ENCODE measurements at regions not wholly inside any gene's neighbourhood (a gene's known extent, or its start where the extent isn't known, plus 50 kb on each side); places are given as distances from the start of the nearest gene placed in this dataset.
"Not testable (repeated sequence)": the region's sequence is repeated elsewhere in the genome, so short reads cannot be mapped to it uniquely, and the experiment has no call there.

DNA sequence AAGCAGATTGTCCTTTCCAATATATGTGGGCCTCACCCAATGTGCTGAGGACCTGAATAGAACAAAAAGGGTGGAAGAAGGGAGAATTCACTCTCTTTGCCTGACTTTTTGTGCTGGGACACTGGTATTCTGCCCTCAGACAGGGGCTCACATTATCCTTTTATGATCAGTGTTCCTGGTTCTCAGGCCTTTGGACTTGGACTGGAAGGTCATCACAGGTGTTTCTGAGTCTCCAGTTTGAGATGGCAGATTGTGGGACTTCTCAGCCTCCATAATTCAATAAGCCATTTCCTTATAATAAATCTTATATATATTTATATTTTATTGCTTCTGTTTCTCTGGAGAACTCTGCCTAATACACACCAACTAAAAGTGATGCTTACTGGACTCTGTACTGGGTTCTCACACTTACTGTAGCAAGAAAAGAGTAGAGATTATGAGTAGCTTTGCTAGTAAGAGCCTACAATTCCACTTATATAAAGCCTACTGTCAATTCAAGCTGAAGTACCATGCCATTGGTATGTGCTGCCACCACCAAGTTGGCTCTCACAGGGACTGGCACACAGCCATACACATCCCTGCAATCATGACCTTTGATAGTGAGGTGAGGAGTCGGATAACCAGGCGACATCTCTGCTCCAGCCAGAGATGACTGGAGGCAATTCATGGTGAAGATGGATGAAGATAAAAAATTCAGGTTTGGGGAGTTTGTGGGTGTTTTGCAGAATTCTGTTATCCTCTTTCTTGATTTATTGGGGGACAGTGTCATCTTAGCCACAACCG, 130.7 kb upstream of the NR3C1 start:
- DNase-seq (ENCODE audit: low read depth) = peak; percentile 91

DNA sequence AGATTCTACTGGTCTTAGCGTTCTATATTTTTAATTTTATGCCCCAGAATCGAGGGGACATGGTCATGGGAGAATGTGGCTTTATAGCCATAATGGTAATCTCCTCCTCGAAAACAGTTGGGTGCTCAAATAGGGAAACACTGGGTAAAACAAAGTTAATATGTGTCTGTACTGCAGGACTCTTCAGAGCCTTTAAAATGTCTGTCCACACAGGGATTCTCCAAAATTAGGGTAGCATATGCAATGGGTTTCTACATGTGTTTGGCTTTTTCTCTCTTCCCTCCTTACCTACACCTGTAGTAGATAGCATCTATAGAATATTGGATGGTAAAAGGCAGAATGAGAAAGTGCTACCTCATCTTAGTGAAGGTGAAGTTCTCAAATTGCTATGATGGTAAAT, 130.0 kb upstream of the NR3C1 start:
- no peak for DNase-seq (ENCODE audit: low read depth)

DNA sequence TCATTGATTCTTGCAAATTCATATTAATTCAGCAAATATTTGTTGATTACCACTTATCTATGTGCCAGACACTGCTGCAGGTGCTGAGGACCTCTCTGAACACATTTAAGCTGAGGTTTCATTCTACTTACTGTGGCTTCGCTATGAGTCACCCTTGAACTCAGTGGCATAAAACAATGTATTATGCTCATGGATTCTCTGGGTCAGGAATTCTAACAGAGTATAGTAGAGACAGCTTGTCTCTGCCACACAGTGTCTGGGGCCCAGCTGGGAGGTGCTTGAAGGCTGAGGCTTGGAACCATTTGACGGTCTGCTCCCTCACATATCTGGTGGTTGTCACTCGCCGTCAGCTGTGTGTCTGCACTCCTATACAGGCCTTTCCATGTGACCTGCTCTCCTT, 124.3 kb upstream of the NR3C1 start:
- peak; percentile 78 for DNase-seq (ENCODE audit: low read depth)

DNA sequence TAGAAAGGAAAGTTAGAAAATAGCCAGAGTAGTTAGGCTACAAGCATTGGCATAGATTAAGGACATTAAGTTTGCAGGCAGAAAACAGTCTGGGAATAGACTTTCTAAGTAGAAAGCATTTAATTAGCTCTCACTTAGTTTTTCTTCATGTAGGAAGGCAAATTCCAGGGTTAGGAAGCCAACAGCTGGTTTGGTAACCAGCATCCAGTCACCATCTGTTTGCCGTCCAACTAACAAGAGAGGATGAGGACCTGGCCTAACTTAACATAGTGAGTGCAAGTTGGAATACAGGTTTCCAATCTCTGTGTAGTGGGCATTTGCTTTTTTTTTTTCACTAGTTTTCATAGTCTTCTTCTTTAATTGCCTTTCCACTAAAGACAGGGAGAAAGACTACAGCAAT, 121.7 kb upstream of the NR3C1 start:
- no peak for DNase-seq (ENCODE audit: low read depth)

DNA sequence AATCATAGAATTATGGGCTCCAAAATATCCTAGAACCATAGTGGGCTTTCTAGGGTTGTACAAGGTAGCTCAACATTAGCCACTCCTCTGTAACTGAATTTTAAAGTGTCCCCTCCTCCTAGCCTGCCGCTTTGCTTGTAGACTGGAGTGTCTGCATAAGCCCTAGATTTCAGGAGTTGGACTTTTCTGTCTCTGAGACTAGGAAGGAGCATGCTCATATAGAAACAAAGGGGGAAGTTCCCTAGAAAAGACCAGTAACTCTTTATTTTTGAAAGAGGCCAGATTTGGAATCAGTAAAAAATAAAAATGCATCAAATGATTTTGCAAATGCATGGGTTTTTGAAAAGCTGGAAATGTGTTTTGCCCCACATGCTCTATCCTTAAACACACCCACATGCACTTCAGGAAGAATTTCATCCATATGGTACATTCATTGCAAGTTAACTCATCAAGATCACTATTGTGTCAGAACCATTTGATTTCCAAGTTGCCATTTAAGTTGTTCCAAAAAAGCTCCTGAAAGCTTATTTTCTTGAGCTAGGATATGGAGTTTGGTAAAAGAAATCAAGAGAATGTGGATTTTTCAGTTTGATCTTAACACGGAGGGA, 121.0 kb upstream of the NR3C1 start:
- no peak for DNase-seq (ENCODE audit: low read depth)

DNA sequence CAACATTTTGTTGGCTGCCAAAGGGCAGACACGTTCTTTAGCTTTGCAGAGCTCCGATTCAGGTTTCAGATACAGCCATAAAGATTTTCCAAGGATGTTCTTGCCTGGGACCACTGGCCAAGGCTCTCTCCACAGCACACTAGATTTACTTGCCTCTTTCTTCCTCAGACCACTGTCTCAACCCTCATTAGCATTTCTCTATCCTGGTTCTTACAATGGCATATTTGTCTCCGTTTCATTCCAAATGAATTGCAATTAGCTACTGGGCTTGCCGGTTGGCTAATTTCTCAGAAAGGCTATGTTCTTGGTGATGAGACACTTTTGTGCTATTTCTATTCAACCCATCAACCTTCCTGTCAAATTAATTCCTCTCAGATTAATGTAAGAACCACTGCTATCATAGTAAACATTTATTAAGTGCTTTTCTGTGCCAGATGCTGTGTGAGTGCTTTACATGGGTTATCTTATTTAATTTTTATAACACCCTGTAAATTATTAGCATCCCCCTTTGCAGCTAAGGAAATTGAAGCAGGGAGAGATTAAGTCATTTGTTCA, 118.4 kb upstream of the NR3C1 start:
- no peak for DNase-seq (ENCODE audit: low read depth)

DNA sequence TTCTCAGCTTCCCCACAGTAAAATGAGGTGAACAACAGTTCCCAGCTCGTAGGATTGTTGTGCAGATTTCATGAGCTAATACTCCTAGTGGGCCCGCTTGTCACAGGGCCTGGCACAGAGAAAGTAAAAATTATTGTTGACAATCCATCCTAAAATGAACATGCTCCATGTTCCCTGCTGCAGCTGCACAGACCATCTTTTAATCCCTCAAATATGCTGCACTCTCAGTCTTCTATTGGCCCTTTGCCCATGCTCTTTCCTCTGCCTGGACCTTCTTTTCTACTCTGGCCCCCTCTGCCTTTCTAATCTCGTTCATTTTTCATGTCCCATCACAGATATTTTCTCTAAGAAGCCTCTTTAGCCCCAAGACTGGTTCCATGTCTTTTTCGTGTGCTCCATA, 117.7 kb upstream of the NR3C1 start:
- no peak for DNase-seq (ENCODE audit: low read depth)

DNA sequence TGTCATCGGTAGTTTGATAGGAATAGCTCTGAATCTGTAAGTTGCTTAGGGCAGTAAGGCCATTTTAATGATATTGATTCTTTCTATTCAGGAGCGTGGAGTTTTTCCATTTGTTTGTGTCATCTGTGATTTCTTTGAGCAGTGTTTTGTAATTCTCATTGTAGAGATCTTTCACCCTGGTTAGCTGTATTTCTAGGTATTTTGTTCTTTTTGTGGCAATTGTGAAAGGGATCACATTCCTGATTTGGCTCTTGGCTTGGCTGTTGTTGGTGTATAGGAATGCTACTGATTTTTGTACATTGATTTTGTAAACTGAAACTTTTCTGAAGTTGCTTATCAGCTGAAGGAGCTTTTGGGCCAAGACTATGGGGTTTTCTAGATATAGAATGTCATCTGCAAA, 115.7 kb upstream of the NR3C1 start:
- DNase-seq (ENCODE audit: low read depth) = not testable (repeated sequence)

DNA sequence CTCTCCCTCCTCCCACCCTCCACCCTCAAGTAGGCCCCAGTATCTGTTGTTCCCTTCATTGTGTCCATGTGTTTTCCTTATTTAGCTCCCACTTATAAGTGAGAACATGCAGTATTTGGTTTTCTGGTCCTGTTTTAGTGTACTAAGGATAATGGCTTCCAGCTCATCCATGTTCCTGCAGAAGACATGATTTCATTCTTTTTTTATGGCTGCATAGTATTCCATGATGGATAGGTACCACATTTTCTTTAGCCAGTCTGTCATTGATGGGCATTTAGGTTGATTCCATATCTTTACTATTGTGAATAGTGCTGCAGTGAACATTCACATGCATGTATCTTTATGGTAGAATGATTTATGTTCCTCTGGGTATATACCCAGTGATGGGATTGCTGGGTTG, 114.3 kb upstream of the NR3C1 start:
- not testable (repeated sequence) for DNase-seq (ENCODE audit: low read depth)

DNA sequence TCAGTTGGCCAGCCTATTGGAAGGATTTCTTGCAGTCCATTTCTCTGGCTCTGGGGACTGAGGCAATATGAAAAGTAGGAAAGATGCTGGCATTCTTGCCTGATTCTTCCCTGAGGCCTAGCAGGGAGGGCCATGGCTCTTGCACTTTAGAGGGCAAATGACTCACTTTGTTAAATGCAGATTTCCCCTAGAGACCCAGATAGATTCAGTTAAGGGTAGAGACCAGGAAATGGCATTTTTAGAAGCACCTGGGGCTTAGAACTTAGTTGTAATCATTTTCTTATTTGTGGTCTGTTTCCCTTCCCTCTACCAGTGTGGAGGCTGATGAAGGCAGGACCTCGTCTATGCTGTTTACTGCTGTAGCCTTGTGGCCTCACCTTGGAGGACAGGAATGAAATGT, 112.8 kb upstream of the NR3C1 start:
- DNase-seq (ENCODE audit: low read depth) = peak; percentile 80

DNA sequence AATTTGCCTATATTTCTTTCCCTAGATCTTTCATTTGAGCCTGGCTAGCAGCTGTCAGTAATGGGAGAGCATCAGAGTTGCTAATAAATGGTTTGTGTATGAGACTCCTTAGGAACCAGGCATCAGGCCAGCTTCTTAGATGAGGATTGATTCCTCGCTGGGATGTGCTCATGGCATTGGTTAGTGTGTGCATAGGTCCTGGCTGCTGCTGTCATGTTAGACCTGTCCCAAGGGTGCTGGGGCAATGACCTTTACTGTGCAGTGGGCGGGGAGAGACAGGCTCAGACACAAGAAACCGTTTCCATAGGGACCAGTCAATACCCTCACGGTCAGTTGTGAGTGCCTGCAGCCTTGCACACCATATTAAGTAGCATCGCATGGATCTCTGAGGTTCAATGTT, 112.3 kb upstream of the NR3C1 start:
- peak; percentile 74 for DNase-seq (ENCODE audit: low read depth)

DNA sequence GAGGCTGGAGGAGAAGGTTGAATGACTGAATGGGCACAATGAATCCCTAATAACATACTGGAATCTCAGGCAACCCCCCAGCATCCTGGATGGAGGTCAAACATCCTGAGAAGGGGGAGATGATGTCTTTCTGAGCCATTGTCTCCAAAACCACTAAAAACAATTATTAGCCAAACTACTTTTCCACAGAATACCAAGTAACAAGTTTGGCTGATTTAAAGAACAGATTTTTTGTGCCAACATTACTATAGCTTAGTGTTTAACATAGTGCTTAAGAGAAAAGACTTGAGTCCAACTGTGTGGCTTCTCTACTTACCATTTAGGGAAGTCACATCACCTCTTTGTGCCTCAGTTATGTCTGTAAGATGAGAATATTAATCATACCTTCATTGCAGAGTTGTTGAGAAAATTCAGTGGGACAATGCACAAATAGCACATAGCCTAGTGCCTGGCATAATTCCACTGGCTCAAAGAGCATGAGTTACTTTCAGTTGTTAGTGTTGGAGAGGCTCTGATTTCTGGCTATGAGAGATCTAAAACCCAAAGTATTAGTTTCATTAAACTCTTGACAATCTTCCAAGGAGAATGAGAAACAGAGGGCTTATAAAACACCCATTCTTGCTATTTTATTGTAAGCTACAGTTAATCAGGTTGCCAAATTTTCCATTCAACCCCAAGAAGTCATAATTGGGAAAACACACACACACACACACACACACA, 111.3 kb upstream of the NR3C1 start:
- peak; percentile 51 for DNase-seq (ENCODE audit: low read depth)

DNA sequence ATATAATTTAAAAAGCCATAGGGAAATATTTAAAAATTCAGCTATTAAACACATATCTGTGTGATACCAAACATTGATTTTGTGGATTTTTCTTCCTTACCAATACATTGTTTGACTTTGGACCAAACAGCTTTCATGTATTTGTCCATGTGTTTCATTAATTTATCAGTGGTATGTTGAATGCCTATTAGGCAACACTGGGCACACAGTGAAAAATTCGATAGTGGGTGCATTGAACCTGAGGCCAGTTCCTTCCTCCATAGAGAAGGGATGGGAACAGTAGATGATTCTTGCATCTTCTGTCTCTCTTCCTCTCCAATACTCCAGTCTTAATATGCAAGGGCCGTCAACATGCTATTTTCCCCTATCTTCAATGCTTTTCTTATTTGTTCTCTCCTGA, 110.2 kb upstream of the NR3C1 start:
- no peak for DNase-seq (ENCODE audit: low read depth)

DNA sequence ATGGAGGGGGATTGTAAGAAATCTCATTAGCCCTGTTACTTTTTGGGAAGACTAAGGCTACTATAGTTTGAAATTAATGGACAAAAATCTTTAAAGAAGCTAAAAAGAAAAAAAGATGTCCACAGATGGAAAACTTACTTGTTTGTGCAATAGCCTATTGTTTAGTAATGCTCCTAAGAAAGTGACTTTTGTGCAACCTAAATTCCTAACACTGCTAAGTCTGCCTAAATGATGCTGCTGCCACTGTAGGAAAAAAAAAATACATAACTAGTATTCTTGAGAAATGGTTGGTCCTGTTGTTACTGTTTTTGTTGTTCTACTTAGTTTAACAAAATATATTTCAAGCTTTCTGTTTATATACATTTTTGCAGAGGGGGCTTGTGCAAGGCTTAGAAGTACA, 108.2 kb upstream of the NR3C1 start:
- DNase-seq (ENCODE audit: low read depth) = no peak

DNA sequence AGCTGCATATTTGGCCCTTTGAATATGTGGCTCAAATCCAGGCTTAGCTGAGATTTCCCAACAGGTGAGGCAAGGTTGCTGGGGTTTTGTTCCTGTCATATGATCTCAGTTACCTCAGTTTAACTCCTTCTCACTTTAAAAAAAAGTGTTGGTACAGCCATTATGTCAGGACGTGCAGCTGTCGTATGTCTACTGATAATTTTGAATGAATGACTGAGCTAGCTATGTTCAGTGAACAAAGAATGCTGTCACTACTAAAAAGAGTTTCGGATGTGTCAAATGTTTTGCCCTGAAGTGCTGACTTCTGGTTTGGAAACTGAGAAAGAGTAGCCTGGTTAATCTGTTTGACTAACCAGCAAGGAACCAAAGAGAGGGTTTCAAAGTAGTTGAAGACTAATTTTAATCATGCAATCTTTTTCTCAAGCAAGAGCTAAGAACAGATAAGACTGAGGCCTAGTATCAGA, 106.3 kb upstream of the NR3C1 start:
- no peak for DNase-seq (ENCODE audit: low read depth)

DNA sequence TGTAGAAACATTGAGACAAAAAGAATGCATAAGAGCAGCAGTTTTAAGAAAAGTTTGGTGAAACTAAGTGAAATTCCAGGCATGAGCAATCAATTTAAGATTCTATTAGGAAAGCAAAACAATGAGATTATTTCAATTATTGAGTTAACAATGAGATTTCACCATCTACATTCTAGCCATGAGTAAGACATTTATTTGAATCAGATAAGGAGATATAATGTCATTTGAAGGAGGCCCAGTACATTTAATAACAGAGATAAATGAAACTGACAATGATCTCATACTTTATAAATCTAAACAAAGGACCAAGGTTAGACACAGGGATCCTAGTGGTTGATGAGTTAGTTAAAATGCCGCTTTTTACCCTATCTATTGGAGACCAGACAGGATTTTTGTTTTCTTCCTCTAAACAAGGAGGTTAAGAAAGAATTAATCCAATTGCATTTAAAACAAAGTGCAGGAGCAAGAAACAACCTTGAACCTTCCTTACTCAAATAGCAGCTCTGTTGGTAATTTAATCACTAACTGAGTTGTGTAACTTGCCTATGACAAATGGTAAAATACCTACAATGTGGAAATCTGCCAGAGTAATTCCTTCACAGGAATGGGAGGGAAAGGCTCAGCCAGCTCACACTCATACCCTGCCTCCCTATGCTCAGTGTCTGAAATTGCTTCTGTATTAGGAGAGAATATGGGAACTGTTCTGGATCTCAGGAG, 103.5 kb upstream of the NR3C1 start:
- peak; percentile 96 for DNase-seq (ENCODE audit: low read depth)

DNA sequence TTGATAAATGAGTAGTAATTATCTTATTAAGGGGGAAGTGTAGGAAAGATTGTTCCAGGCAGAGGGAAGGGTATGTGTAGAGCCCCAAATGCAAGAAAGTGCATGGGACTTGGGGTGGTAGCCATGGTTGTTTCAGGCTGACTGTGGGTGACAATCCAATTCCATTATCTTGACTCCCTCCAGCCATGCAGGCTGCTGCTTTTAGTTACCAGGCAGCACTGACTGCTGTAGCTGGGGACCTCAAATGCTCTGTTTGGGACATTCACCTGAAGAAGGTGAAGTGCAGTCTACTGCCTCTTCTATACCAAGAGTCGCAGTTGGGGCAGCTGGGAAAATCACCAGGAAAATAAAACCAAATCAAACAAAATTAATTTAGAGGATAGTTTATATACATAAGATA, 102.4 kb upstream of the NR3C1 start:
- no peak for DNase-seq (ENCODE audit: low read depth)

DNA sequence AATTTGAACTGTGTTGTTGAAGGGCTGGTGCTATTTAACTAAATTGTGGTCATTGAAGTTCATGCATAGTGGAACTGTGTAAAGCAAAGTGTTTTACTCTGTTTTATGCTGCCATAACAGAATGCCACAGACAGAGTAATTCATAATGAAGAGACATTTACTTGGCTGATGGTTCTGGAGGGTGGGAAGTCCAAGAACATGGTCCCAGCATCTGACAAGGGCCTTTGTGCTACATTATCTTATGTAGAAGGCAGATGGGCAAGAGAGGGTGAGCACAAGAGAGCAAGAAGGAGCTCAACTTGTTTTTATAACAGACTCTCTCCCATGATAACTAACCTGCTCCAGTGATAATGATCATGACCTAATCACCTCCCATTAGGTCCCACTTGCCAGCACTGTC, 101.9 kb upstream of the NR3C1 start:
- DNase-seq (ENCODE audit: low read depth) = no peak

DNA sequence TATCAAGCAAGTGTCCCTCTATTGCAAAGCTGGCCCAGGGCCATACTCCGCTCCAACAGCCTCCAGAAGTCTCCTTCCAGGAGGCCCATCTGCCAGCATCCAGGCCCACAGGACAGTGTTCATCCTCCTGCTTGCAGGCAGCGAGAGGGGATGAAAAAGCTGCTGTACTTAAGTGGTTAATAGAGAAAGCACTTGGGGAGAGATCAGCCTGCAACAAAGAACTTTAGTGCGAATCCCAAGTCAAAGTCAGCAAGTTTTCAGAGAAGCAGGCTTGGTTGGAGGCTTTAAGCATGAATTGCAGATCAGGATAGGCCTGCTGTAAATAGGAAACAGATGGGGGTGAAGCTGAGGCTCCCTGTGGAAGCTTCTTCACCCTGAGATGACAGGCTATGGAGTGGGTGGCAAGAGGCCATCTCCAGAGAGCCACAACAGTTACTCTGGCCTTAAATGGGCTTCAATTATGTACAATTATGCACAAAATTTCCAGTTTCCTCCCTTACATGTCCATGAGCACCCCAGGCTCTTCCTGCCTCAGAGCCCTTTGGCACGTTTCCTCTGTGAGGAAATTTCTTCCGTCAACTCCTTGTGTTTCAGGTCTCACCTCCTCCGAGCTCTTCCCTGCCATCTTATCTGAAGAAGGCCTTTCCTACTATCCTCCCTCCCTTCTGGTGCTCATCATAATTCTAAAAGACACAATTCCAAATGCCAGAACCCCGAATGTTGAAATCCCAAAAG, 98.0 kb upstream of the NR3C1 start:
- no peak for DNase-seq (ENCODE audit: low read depth)

DNA sequence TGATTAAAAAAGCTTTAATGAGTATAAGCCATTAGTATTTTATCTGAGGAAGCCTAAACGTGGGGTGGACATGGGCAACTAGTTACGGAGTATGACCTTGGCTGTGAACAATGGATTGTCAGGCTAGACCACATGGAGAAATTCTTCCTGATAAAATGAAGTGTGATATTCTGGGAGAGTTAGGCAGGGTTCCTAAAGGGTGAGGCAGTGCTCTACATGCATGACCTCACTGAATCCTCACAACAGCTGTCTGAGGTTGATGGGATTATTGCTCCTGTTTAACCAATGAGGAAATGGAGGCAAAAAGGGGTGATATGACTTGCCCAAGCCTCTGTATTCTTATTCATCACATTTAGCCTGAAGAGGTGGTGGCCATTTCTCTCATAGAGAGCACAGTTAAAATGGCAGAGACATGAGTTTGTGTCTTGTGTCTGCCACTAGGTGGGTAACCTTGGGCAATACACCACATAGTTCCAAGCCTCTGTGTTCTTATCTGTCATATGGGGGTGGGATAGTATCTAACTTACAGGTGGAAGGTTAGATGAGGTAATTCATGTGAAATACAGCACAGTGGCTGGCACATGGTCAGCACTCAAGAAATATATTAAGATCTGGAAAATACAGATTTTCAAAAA, 96.1 kb upstream of the NR3C1 start:
- no peak for DNase-seq (ENCODE audit: low read depth)

DNA sequence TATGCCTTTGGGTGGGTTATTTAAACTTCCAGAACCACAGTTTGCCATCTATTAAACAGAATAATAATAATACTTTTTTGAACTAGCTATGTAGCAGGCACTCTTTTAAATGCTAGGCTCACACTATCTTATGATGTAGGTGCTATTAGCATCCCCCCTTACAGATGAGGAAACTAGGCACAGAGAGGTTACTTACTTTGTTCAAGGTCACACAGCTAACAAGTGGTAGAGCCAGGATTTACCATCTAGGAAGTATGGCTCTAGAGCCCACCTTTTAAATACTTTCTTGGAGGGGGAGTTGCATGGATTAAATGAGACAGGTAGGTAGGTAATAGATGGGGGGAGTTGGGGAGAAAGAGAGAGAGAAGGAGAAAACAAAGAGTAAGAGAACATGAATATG, 95.3 kb upstream of the NR3C1 start:
- no peak for DNase-seq (ENCODE audit: low read depth)

Measured in M059J (cell line).